Upper lobe of left lung (tissue), 6 donors: ENCODE measurements at regions not wholly inside any gene's neighbourhood (a gene's known extent, or its start where the extent isn't known, plus 50 kb on each side); places are given as distances from the start of the nearest gene placed in this dataset.

ENCODE experiments used
- ATAC-seq, 2 donors: fragments of 200-7000 bp; cut with Tn5 transposase; one replicate each; pipeline ENCODE4 v1.9.1; 2022; ENCODE audit warnings: mild to moderate bottlenecking in 2 of 2, moderate library complexity in 2 of 2; ENCODE audit not compliant: low FRiP score in 2 of 2
- DNase-seq, 2 donors: peaks; one replicate each; pipeline ENCODE4 v3.0.0-alpha.2; 2019 to 2020
- H3K27ac ChIP-seq, 4 donors: fragments of 200-600 bp; sonication (generic); one replicate each; pipeline ENCODE4 v1.5.1; 2016 to 2019
- H3K27me3 ChIP-seq, 4 donors: fragments of 200-600 bp; sonication (generic); one replicate each; pipeline ENCODE4 v1.5.1; 2017 to 2019
- H3K36me3 ChIP-seq, 4 donors: fragments of 200-600 bp; sonication (generic); one replicate each; pipeline ENCODE4 v1.5.1; 2016 to 2019
- H3K4me1 ChIP-seq, 4 donors: fragments of 200-600 bp; sonication (generic); one replicate each; pipeline ENCODE4 v1.5.1; 2018 to 2019
- H3K4me3 ChIP-seq, 4 donors: fragments of 200-600 bp; sonication (generic); one replicate each; pipeline ENCODE4 v1.5.1; 2017 to 2019; ENCODE audit warnings: mild to moderate bottlenecking in 2 of 4, moderate library complexity in 1 of 4
- H3K9me3 ChIP-seq, 4 donors: fragments of 200-600 bp; sonication (generic); one replicate each; pipeline ENCODE4 v1.5.1; 2018 to 2019
- EP300 ChIP-seq, 4 donors: sonication (generic); formaldehyde crosslinking; IDR thresholded peaks; one replicate each; pipeline ENCODE4 v1.5.1; 2017; ENCODE audit warnings: antibody characterized with exemption in 4 of 4, control low read depth in 2 of 4
- POLR2A ChIP-seq, 4 donors: fragments of 450-650 bp; IDR thresholded peaks; one replicate each; pipeline ENCODE4 v1.5.1; 2016 to 2017; ENCODE audit warnings: antibody characterized with exemption in 4 of 4, mild to moderate bottlenecking in 2 of 4
- POLR2AphosphoS5 ChIP-seq, 2 donors: sonication (generic); formaldehyde crosslinking; IDR thresholded peaks; one replicate each; pipeline ENCODE4 v1.5.1; 2017; ENCODE audit warnings: antibody characterized with exemption in 2 of 2
- WGBS, 2 donors: methylation state at CpG; one replicate each; pipeline ENCODE4 v1.1.5; 2017 to 2018; 5-methylcytosine and 5-hydroxymethylcytosine counted together
- TF ChIP-seq, protein P1 (sequence below), 6 experiments: fragments of 450-650 bp in 4 of 6; fragments of 200-600 bp in 2 of 6; sonication (generic) in 2 of 6; IDR thresholded peaks; one replicate each; pipeline ENCODE4 v1.5.1; 2016 to 2019; ENCODE audit warnings: antibody characterized with exemption in 6 of 6
- donor health status: DM: no; HTN: no; CAD: no; lungs with moderate emphysema.
- donor health status: DM: no; HTN: yes; CAD: no; lungs with severe emphysema.

DNA sequence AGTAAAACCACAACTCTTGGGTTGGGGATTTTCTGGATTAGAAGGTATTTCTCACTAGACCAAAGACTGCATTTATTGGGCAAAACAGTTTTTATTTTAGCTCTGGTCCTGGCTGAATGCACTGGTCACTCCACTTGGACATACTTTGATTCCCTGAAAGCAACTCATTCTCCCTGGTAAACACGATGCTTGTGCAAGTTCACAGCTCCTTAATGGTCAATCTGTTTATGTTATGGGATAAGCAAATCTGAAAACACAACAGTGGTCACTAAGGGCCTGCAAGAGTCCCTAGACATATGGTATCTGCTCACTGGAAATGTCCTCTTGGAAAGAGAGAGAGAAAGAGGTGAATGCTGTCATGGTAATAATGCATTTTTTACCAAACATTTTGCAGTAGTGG is 559.8 kb downstream of the CDH26 start:
- DNase-seq, result no peak
- H3K27ac ChIP-seq, result no peak overlapping the region
- H3K36me3 ChIP-seq, result no peaks in the 10 kb centered on the region
- TF ChIP-seq POLR2A (IDR thresholded peaks at IDR 0.05), result no peak
- TF ChIP-seq POLR2AphosphoS5 (IDR thresholded peaks at IDR 0.05), result no peak
- H3K4me1 ChIP-seq, result no peaks in the 10 kb centered on the region
- no peaks in the 10 kb centered on the region for H3K27me3 ChIP-seq
- WGBS, 2 donors, result 82 to 83% methylated on average over 1 of the region's 1 CpG
- no peak overlapping the region for H3K4me3 ChIP-seq
- H3K9me3 ChIP-seq, result no peaks in the 10 kb centered on the region
- ATAC-seq, result no peak

DNA sequence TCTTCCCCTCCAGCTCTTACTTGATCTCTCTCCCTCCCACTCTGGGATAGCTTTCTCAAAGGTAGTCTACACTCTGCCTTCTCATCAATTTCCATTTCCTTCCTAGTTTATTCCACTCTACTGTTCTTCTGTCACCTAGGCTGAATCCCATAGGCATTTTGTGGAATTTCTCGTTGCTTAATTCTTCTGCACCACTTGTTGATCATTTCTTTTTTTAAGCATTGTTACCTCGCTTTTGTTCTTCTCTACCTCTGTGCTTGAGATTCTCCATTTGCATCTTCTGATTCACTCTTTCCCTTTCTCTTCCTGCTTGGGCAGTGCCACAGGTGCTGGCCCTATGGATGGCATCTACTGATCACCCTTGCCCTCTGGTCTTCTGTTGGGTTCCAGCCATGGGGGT is 567.2 kb downstream of the CDH26 start:
- 63 to 90% methylated on average over 2 of the region's 2 CpGs for WGBS, 2 donors
- H3K4me1 ChIP-seq, result no peaks in the 10 kb centered on the region

GRCh38 chr20:60527656-60528055 is 569.4 kb downstream of the CDH26 start:
- ATAC-seq (no peak), DNase-seq (no peak)
- Histone ChIP-seq H3K27me3 (no peaks in the 10 kb centered on the region), H3K4me1 (no peaks in the 10 kb centered on the region), H3K27ac (no peak overlapping the region), H3K4me3 (no peak overlapping the region), H3K9me3 (no peaks in the 10 kb centered on the region), H3K36me3 (no peaks in the 10 kb centered on the region)
- WGBS, 2 donors, result 48 to 55% methylated on average over 7 of the region's 7 CpGs
- TF ChIP-seq EP300 (IDR thresholded peaks at IDR 0.05) (no peak), POLR2AphosphoS5 (IDR thresholded peaks at IDR 0.05) (no peak), POLR2A (IDR thresholded peaks at IDR 0.05) (no peak)
- TF ChIP-seq, protein P1, sequence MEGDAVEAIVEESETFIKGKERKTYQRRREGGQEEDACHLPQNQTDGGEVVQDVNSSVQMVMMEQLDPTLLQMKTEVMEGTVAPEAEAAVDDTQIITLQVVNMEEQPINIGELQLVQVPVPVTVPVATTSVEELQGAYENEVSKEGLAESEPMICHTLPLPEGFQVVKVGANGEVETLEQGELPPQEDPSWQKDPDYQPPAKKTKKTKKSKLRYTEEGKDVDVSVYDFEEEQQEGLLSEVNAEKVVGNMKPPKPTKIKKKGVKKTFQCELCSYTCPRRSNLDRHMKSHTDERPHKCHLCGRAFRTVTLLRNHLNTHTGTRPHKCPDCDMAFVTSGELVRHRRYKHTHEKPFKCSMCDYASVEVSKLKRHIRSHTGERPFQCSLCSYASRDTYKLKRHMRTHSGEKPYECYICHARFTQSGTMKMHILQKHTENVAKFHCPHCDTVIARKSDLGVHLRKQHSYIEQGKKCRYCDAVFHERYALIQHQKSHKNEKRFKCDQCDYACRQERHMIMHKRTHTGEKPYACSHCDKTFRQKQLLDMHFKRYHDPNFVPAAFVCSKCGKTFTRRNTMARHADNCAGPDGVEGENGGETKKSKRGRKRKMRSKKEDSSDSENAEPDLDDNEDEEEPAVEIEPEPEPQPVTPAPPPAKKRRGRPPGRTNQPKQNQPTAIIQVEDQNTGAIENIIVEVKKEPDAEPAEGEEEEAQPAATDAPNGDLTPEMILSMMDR (IDR thresholded peaks at IDR 0.05), result no peak

More for the DNA sequence above, 567.2 kb downstream of the CDH26 start:
- DNase-seq (no peak), ATAC-seq (no peak)
- no peaks in the 10 kb centered on the region for H3K36me3 ChIP-seq
- no peak overlapping the region for H3K27ac ChIP-seq
- H3K4me3 ChIP-seq, result no peak overlapping the region
- H3K27me3 ChIP-seq, result no peaks in the 10 kb centered on the region
- TF ChIP-seq POLR2AphosphoS5 (IDR thresholded peaks at IDR 0.05), result no peak
- TF ChIP-seq POLR2A (IDR thresholded peaks at IDR 0.05), result no peak
- no peak for TF ChIP-seq EP300 (IDR thresholded peaks at IDR 0.05)
- TF ChIP-seq, protein P1 (IDR thresholded peaks at IDR 0.05), result no peak
- no peaks in the 10 kb centered on the region for H3K9me3 ChIP-seq

GRCh38 chr20:60528141-60528540 is 569.9 kb downstream of the CDH26 start:
- H3K36me3 ChIP-seq, result no peaks in the 10 kb centered on the region
- no peak overlapping the region for H3K27ac ChIP-seq
- DNase-seq (no peak), ATAC-seq (peak in 1 of 2 donors; percentile 75)
- no peaks in the 10 kb centered on the region for H3K9me3 ChIP-seq
- WGBS, 2 donors, result 50 to 65% methylated on average over 3 to 5 of the region's 5 CpGs
- no peak overlapping the region for H3K4me3 ChIP-seq
- TF ChIP-seq, protein P1 (IDR thresholded peaks at IDR 0.05), result no peak
- TF ChIP-seq EP300 (IDR thresholded peaks at IDR 0.05) (no peak), POLR2AphosphoS5 (IDR thresholded peaks at IDR 0.05) (no peak), POLR2A (IDR thresholded peaks at IDR 0.05) (no peak)
- no peaks in the 10 kb centered on the region for H3K27me3 ChIP-seq
- H3K4me1 ChIP-seq, result no peaks in the 10 kb centered on the region

GRCh38 chr20:60529149-60529548 is 570.9 kb downstream of the CDH26 start:
- Histone ChIP-seq H3K27ac (no peak overlapping the region), H3K9me3 (no peaks in the 10 kb centered on the region), H3K36me3 (no peaks in the 10 kb centered on the region), H3K4me1 (no peaks in the 10 kb centered on the region), H3K27me3 (no peaks in the 10 kb centered on the region), H3K4me3 (no peak overlapping the region)
- 77 to 78% methylated on average over 5 of the region's 5 CpGs for WGBS, 2 donors
- ATAC-seq, result no peak
- no peak for DNase-seq
- no peak for TF ChIP-seq EP300 (IDR thresholded peaks at IDR 0.05)

- Histone ChIP-seq H3K27ac (no peak overlapping the region), H3K36me3 (no peaks in the 10 kb centered on the region), H3K9me3 (no peaks in the 10 kb centered on the region), H3K4me1 (no peaks in the 10 kb centered on the region), H3K27me3 (no peaks in the 10 kb centered on the region), H3K4me3 (no peak overlapping the region)
- ATAC-seq, result no peak
- WGBS, 2 donors, result 45 to 72% methylated on average over 3 of the region's 3 CpGs
- DNase-seq, result no peak
- no peak for TF ChIP-seq EP300 (IDR thresholded peaks at IDR 0.05)
Observed at GRCh38 chr20:60535211-60535610, 577.0 kb downstream of the CDH26 start.
